ENCODE measurements at regions not wholly inside any gene's neighbourhood (a gene's known extent, or its start where the extent isn't known, plus 50 kb on each side); places are given as distances from the start of the nearest gene placed in this dataset.
"Not testable (repeated sequence)": the region's sequence is repeated elsewhere in the genome, so short reads cannot be mapped to it uniquely, and the experiment has no call there.

GRCh38 chr12:97938031-97938430 is 475.4 kb downstream of the RMST start:
- DNase-seq: no peak

- no peak for DNase-seq
Measured at GRCh38 chr12:97939156-97939555, 476.6 kb downstream of the RMST start.

DNA sequence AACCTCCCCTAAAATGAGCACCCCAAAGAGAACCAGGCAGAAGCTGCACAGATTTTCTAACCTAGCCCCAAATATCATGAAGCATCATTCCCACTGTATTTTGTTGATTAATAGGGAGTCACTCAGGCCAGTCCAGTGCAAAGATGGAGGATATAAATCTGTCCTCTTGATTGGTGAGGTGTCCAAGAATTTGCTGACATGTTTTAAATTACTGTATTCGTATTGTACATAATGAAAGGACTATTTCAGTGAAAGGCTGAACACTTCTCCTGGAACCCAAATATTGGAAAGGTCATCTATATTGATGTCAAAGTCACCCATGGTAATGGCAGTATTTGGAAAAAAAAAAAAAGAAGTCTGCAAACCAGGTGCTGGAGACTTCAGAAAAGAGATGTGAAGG is 477.5 kb downstream of the RMST start:
- DNase-seq: no peak

DNA sequence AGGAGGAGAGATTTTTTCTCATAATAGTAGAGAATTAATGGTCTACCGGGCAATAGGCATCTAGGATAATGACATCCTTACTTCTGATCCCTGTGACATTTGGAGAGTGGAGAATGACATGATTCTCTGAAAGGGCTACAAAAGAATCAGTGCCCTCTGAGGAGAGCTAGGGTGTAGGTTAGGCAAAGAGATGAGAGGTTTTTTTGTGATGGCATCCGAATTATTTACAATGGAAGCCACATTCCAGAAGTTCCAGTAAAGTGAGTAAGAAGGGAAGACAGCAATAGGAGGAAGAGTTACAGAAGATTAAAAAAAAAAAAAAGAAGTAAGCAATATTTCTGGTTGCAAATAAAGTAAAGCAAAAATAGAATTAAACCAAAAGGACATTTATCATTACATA is 478.0 kb downstream of the RMST start:
- no peak for DNase-seq

GRCh38 chr12:97941686-97942354 is 479.2 kb downstream of the RMST start:
- no peak for DNase-seq

GRCh38 chr12:97943359-97943758 is 480.8 kb downstream of the RMST start:
- DNase-seq: no peak

DNA sequence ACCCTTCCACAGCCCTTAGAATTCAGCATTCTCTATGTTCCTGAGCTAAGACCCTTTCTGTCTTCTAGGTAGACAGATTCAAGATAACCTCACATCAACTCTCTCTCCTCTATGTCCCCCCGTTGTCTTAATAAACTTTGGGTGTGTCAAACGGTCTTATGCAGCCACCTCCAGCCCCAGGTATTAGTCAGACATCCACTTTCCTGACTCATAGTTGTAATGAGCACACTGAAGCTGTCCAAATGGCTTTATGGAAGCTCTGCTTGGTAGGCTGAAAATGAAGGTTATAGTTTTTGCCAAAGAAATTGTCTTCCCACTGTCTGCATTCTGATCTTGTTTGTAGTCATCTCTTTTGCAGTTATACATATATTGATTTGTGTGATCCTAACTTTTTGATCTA is 482.0 kb downstream of the RMST start:
- DNase-seq: no peak

DNA sequence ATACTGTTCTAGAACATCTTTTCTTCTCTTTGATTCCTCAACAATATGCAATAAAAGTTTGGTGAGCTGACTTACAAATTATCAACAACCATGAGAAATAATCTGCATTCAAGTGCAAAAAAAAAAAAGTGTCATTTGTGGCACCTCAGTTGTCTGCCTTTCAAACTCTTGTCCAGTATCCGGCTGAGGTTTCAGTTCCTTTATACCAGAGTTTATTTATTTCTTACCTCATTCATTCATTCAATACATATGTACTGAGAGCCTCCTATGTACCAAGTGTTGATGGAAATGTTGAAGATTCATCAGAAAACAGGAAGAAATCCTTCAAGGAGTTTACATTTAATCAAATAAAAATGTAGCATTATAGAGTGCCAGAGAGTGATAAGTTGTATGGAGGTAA is 484.1 kb downstream of the RMST start:
- no peak for DNase-seq

DNA sequence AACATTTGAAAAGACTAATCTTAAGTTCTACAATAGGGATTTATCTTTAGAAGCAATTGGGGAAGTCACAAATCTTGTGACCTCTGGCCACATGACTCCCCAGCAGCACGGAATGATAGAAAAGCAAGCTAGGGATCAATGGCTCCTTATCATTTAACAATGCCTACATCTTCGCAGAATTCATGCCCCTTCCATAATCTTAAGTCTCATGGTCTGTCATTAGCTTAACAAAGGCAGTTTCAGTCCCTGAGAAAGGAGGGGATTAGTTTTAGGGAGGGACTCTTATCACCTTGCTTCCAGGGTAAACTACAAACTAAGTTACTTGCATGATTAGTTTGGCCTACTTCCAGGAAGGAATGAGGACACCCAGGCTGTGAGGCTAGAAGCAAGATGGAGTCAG is 486.0 kb downstream of the RMST start:
- no peak for DNase-seq

- no peak for DNase-seq
Measured at GRCh38 chr12:97951239-97951638, 488.6 kb downstream of the RMST start.

- no peak for DNase-seq
Measured at GRCh38 chr12:97951717-97952116, 489.1 kb downstream of the RMST start.

GRCh38 chr12:97957109-97957508 is 494.5 kb downstream of the RMST start:
- no peak for DNase-seq

GRCh38 chr12:97960225-97960624 is 497.6 kb downstream of the RMST start:
- no peak for DNase-seq

DNA sequence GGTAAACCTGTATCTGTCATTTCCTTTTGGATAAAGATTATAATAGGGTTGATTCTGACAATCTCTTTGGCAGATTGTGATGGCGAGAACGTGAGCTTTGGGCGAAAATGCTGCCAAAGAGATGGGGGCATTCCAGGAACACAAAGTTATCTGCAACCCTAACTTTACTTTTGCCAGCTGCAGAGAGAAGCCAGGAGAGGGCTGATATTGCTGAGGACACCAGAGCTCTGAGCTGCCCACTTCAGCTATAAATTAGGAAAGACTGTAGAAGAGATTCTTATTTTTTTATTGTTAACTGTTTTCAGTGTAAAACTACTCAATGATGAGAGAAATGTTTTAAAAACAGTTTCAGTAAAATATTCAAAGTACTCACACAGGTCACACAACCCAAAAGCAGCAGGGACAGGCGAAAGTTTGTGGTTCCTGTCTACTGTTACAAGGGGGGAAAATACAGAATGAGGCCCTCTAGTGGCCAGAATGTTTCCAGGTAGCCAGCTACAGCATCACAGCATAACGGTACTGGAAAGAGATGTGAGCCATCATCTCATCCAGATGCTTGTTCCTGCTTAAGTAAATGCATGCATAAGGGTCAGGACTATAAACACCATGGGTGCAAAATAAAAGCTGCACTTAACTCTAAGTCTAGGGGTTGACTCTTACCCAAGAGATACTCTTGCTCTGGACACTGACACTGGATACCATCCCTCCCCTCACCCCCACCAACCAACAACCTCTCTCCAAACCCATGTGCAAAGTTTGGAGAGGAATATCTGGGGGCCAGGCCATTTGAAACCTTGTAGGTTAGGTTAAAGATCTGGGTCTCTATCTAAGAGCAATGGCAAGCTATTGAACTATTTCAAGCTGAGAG is 498.4 kb downstream of the RMST start:
- DNase-seq: no peak

GRCh38 chr12:97967831-97968230 is 505.2 kb downstream of the RMST start:
- no peak for DNase-seq

GRCh38 chr12:97968641-97969197 is 506.1 kb downstream of the RMST start:
- no peak for DNase-seq

- no peak for DNase-seq
Measured at GRCh38 chr12:97977870-97978405, 515.3 kb downstream of the RMST start.

DNA sequence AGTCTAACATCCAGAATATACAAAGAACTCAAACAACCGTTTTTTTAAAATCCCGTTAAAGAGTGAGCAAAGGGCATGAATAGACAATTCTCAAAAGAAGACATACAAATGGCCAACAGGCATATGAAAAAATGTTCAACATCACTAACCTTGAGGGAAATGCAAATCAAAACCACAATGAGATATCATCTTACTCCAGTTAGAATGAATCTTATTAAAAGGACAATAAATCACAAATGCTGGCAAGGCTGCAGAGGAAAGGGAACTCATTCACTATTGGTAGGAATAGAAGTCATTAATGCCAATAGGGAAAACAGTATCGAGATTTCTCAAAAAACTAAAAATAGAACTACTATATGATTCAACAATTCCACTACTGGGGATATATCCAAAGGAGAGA is 520.1 kb downstream of the RMST start:
- no peak for DNase-seq

- no peak for DNase-seq
Measured at GRCh38 chr12:97983796-97984195, 521.2 kb downstream of the RMST start.

- DNase-seq: no peak
Measured at GRCh38 chr12:97984436-97984835, 521.8 kb downstream of the RMST start.

GRCh38 chr12:97984974-97985580 is 522.5 kb downstream of the RMST start:
- DNase-seq: no peak

- DNase-seq: no peak
Measured at GRCh38 chr12:97985834-97986233, 523.2 kb downstream of the RMST start.

DNA sequence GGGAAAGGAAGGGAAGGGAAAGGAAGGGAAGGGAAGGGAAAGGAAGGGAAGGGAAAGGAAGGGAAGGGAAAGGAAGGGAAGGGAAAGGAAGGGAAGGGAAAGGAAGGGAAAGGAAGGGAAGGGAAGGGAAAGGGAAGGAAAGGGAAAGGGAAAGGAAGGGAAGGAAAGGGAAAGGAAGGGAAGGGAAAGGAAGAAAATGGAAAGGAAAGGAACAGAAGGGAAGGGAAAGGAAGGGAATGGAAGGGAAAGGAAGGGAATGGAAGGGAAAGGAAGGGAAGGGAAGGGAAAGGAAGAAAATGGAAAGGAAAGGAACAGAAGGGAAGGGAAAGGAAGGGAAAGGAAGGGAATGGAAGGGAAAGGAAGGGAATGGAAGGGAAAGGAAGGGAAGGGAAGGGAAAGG is 526.0 kb downstream of the RMST start:
- not testable (repeated sequence) for DNase-seq

Measured in NCI-H1417 treated with DMSO at 0.1 percent for 48 hours (cell line).